ENCODE measurements at regions not wholly inside any gene's neighbourhood (a gene's known extent, or its start where the extent isn't known, plus 50 kb on each side); places are given as distances from the start of the nearest gene placed in this dataset.

DNA sequence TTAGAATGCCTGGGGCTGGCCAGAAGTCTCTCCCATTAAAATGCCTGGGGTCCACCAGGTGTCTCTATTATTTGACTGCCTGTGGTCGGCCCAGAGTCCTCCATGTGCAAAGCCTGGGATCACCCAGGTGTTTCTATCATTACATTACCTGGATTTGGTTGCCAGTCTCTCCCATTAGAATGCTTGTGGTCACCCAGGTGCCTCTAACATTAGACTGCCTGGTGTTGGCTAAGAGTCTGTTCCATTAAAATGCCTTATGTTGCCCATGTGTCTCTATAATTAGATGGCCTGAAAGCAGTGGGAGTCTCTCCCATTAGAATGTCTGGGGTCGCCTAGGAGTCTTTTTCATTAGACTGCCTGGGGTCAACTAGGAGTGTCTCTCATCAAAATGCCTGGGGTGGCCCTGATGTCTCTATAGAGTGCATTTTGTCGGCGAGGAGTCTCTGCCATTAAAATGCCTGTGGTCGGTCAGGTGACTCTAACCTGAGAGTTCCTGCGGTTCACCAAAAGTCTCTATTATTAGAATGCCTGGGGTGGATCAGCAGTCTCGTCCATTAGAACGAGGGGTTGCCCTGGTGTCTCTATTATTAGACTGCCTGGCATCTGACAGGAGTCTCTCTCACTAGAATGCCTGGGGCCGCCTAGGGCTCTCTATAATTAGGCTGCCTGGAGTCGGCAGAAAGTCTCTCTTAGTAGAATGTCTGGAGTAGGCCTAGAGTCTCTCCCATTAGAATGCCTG lies 1540.5 kb downstream of the UQCRFS1 start:
- Histone ChIP-seq H3K79me2 (ENCODE audit: control insufficient read depth, insufficient read depth, low read length) (no peaks in the 10 kb centered on the region), H3K9me3 (replicated peaks; ENCODE audit: control insufficient read depth, insufficient read depth, low read length) (no peaks in the 10 kb centered on the region; the same call in 2 of the 3 replicates), H3K4me2 (ENCODE audit: control insufficient read depth, insufficient read depth) (no peak overlapping the region), H3K27ac (ENCODE audit: control insufficient read depth, insufficient read depth) (no peak overlapping the region), H3K27me3 (replicated peaks in 1 of 2; ENCODE audit: control insufficient read depth in 2 of 2, insufficient read depth in 2 of 2, low read length in 1 of 2) (no peaks in the 10 kb centered on the region), H2AFZ (ENCODE audit: control insufficient read depth, low read depth, low read length) (no peak overlapping the region), H3K9ac (ENCODE audit: control insufficient read depth, insufficient read depth, low read length) (no peak overlapping the region), H3K4me3 (no peak overlapping the region), H3K4me1 (ENCODE audit: control insufficient read depth, insufficient read depth, low read length) (no peaks in the 10 kb centered on the region), H3K36me3 (ENCODE audit: control insufficient read depth in 2 of 2, insufficient read depth in 2 of 2, low read length in 1 of 2) (no peaks in the 10 kb centered on the region), H4K20me1 (ENCODE audit: control insufficient read depth, insufficient read depth) (no peaks in the 10 kb centered on the region)
- WGBS (ENCODE audit: insufficient coverage, insufficient replicate concordance, low lambda C conversion rate, missing lambda C conversion rate): 24% methylated on average over 10 of the region's 10 CpGs
- RAD21 ChIA-PET (ENCODE audit: unreplicated experiment): no interaction called here
- ATAC-seq (no peak), FAIRE-seq (no peak), DNase-seq (ENCODE audit: low read depth, low spot score) (no peak)
- in situ Hi-C loops (cut with MboI): no loop called here
- BruUV-seq (replicated peaks): no TSS peak
- SMC1A ChIA-PET (ENCODE audit: uncharacterized antibody, unreplicated experiment): no interaction called here
- POLR2A ChIA-PET: no interaction called here
- intact Hi-C loops (cut with micrococcal nuclease; ENCODE audit: unreplicated experiment): no loop called here
- CTCF ChIA-PET: no interaction called here
- TF ChIP-seq, protein P1, sequence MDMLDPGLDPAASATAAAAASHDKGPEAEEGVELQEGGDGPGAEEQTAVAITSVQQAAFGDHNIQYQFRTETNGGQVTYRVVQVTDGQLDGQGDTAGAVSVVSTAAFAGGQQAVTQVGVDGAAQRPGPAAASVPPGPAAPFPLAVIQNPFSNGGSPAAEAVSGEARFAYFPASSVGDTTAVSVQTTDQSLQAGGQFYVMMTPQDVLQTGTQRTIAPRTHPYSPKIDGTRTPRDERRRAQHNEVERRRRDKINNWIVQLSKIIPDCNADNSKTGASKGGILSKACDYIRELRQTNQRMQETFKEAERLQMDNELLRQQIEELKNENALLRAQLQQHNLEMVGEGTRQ (IDR thresholded peaks at IDR 0.05; ENCODE audit: borderline replicate concordance, low read depth, low read length): no peak
- TF ChIP-seq, protein P2, sequence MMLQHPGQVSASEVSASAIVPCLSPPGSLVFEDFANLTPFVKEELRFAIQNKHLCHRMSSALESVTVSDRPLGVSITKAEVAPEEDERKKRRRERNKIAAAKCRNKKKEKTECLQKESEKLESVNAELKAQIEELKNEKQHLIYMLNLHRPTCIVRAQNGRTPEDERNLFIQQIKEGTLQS (IDR thresholded peaks at IDR 0.05; ENCODE audit: borderline replicate concordance, extremely low read depth, low read depth, low read length): no peak
- TF ChIP-seq TCF3 (IDR thresholded peaks at IDR 0.05; ENCODE audit: borderline replicate concordance, insufficient read depth, low read depth, low read length) (no peak), ZBED1 (IDR thresholded peaks at IDR 0.05; ENCODE audit: borderline replicate concordance) (no peak), NR2C1 (IDR thresholded peaks at IDR 0.05) (no peak), SREBF1 (IDR thresholded peaks at IDR 0.05; ENCODE audit: low read length) (no peak), KAT2A (conservative IDR thresholded peaks at IDR 0.05; ENCODE audit: control insufficient read depth, low read depth, low read length) (no peak)
